ENCODE measurements at regions not wholly inside any gene's neighbourhood (a gene's known extent, or its start where the extent isn't known, plus 50 kb on each side); places are given as distances from the start of the nearest gene placed in this dataset.

GRCh38 chr4:129897111-129897510 is 801.2 kb downstream of the C4orf33 start:
- no peak for TF ChIP-seq POLR2A (IDR thresholded peaks at IDR 0.05)
- TF ChIP-seq CTCF (IDR thresholded peaks at IDR 0.05), result no peak
